SK-N-SH treated with all-trans-retinoic acid at 6 μM for 48 hours (cell line): ENCODE measurements at regions not wholly inside any gene's neighbourhood (a gene's known extent, or its start where the extent isn't known, plus 50 kb on each side); places are given as distances from the start of the nearest gene placed in this dataset.

ENCODE experiments used
- ATAC-seq: fragments of 200-7000 bp; cut with Tn5 transposase; 3 replicates; pipeline ENCODE4 v1.9.1; 2020; ENCODE audit warnings: mild to moderate bottlenecking, moderate library complexity
- ARNTL ChIP-seq: fragments of 450-650 bp; formaldehyde crosslinking; IDR thresholded peaks from 2 replicates; pipeline ENCODE4 v1.5.0; 2020; ENCODE audit warnings: low read depth, mild to moderate bottlenecking, moderate library complexity, borderline replicate concordance
- BACH2 ChIP-seq: fragments of 250-450 bp; sonication (Bioruptor Pico); IDR thresholded peaks from 2 replicates; pipeline ENCODE4 v1.9.0; 2021; ENCODE audit warnings: mild to moderate bottlenecking, borderline replicate concordance
- ESRRG ChIP-seq: fragments of 250-450 bp; sonication (Bioruptor Pico); IDR thresholded peaks from 2 replicates; pipeline ENCODE4 v1.6.1; 2021; ENCODE audit warnings: mild to moderate bottlenecking
- GLIS3 ChIP-seq: fragments of 250-450 bp; sonication (Bioruptor Pico); IDR thresholded peaks from 2 replicates; pipeline ENCODE4 v1.5.0; 2020; ENCODE audit warnings: mild to moderate bottlenecking, moderate library complexity
- ISL1 ChIP-seq: fragments of 250-450 bp; sonication (Bioruptor Pico); IDR thresholded peaks from 2 replicates; pipeline ENCODE4 v2.1.2; 2022; ENCODE audit warnings: mild to moderate bottlenecking, moderate library complexity
- OSR1 ChIP-seq: fragments of 250-450 bp; sonication (Bioruptor Pico); IDR thresholded peaks from 2 replicates; pipeline ENCODE4 v1.8.0; 2022; ENCODE audit warnings: moderate library complexity, mild to moderate bottlenecking, inconsistent platforms
- PPARA ChIP-seq: fragments of 250-450 bp; sonication (Bioruptor Pico); IDR thresholded peaks from 2 replicates; pipeline ENCODE4 v1.5.0; 2020; ENCODE audit warnings: mild to moderate bottlenecking, borderline replicate concordance
- SNAI2 ChIP-seq: fragments of 250-450 bp; sonication (Bioruptor Pico); IDR thresholded peaks from 2 replicates; pipeline ENCODE4 v1.5.0; 2020; ENCODE audit warnings: mild to moderate bottlenecking, moderate library complexity
- TOX ChIP-seq: fragments of 250-450 bp; sonication (Bioruptor Pico); IDR thresholded peaks from 2 replicates; pipeline ENCODE4 v1.8.0; 2021; ENCODE audit warnings: mild to moderate bottlenecking, moderate library complexity, borderline replicate concordance
- ZC3H10 ChIP-seq: fragments of 250-450 bp; sonication (Bioruptor Pico); IDR thresholded peaks from 2 replicates; pipeline ENCODE4 v1.5.1; 2021; ENCODE audit warnings: mild to moderate bottlenecking, moderate library complexity
- ZFP3 ChIP-seq: fragments of 250-450 bp; sonication (Bioruptor Pico); IDR thresholded peaks from 2 replicates; pipeline ENCODE4 v1.5.0; 2020; ENCODE audit warnings: mild to moderate bottlenecking, moderate library complexity
- ZFP30 ChIP-seq: fragments of 450-650 bp; formaldehyde crosslinking; IDR thresholded peaks from 2 replicates; pipeline ENCODE4 v1.5.0; 2022; ENCODE audit warnings: mild to moderate bottlenecking, moderate library complexity
- ZNF565 ChIP-seq: fragments of 450-650 bp; formaldehyde crosslinking; conservative IDR thresholded peaks from 2 replicates; pipeline ENCODE4 v1.5.0; 2020; ENCODE audit warnings: low read depth, mild to moderate bottlenecking, moderate library complexity
- ZNF70 ChIP-seq: fragments of 450-650 bp; formaldehyde crosslinking; IDR thresholded peaks from 2 replicates; pipeline ENCODE4 v1.5.0; 2020; ENCODE audit warnings: mild to moderate bottlenecking, moderate library complexity
- ZNF8 ChIP-seq: fragments of 450-650 bp; formaldehyde crosslinking; IDR thresholded peaks from 2 replicates; pipeline ENCODE4 v1.5.0; 2020; ENCODE audit warnings: mild to moderate bottlenecking, moderate library complexity
- TF ChIP-seq, protein P1 (sequence below): fragments of 250-450 bp; sonication (Bioruptor Pico); IDR thresholded peaks from 2 replicates; pipeline ENCODE4 v1.5.1; 2021; ENCODE audit warnings: mild to moderate bottlenecking, moderate library complexity
- TF ChIP-seq, protein P2 (sequence below): fragments of 250-450 bp; sonication (Bioruptor Pico); IDR thresholded peaks from 2 replicates; pipeline ENCODE4 v1.8.0; 2020; ENCODE audit warnings: mild to moderate bottlenecking, moderate library complexity, borderline replicate concordance
- TF ChIP-seq, protein P3 (sequence below): fragments of 250-450 bp; sonication (Bioruptor Pico); IDR thresholded peaks from 2 replicates; pipeline ENCODE4 v1.5.1; 2020; ENCODE audit warnings: low read depth, mild to moderate bottlenecking, moderate library complexity
- TF ChIP-seq, protein P4 (sequence below): fragments of 250-450 bp; sonication (Bioruptor Pico); IDR thresholded peaks from 2 replicates; pipeline ENCODE4 v1.8.0; 2021; ENCODE audit warnings: low read depth, mild to moderate bottlenecking, moderate library complexity, borderline replicate concordance
- TF ChIP-seq, protein P5 (sequence below): fragments of 250-450 bp; sonication (Bioruptor Pico); IDR thresholded peaks from 2 replicates; pipeline ENCODE4 v1.5.0; 2020; ENCODE audit warnings: mild to moderate bottlenecking, moderate library complexity

DNA sequence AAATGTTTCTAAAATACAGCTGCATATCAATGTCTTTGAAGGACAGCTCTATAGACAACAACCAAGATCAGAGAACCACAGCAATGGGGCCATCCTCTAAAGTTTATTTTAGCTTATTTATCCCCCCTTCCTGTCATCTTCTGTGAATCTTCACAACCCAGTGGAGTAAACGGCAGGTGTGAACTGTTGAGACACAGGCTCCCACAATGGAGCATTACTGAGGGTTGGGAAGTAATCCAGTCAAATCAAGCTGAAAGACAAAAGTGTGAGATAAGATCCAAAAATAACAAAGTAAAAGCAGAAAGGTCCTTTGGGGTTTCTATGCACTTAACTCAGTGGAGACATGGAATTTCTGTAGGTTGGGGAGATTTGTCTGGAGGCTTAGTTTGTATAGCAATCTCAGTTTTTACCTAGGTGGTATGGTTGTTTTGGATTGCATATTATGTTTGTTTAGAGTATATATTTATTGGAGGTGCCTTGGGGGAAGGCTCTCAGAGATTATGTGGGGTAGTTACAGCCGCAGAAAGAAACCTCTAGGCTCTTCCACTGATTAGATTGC lies 286.9 kb upstream of the ADGRL2 start:
- ATAC-seq, result no peak
- TF ChIP-seq ISL1 (CRISPR knock-in tag) (no peak), ZNF70 (CRISPR knock-in tag) (no peak), ZNF565 (no peak), ZC3H10 (CRISPR knock-in tag) (no peak), ZFP30 (CRISPR knock-in tag) (no peak), ESRRG (CRISPR knock-in tag) (no peak), BACH2 (CRISPR knock-in tag) (no peak), TOX (CRISPR knock-in tag) (no peak), PPARA (no peak), ZFP3 (no peak), ZNF8 (CRISPR knock-in tag) (no peak), OSR1 (no peak), GLIS3 (CRISPR knock-in tag) (no peak), ARNTL (no peak), SNAI2 (CRISPR knock-in tag) (no peak)
- TF ChIP-seq, protein P1, sequence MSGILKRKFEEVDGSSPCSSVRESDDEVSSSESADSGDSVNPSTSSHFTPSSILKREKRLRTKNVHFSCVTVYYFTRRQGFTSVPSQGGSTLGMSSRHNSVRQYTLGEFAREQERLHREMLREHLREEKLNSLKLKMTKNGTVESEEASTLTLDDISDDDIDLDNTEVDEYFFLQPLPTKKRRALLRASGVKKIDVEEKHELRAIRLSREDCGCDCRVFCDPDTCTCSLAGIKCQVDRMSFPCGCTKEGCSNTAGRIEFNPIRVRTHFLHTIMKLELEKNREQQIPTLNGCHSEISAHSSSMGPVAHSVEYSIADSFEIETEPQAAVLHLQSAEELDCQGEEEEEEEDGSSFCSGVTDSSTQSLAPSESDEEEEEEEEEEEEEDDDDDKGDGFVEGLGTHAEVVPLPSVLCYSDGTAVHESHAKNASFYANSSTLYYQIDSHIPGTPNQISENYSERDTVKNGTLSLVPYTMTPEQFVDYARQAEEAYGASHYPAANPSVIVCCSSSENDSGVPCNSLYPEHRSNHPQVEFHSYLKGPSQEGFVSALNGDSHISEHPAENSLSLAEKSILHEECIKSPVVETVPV (CRISPR knock-in tag), result no peak
- TF ChIP-seq, protein P2, sequence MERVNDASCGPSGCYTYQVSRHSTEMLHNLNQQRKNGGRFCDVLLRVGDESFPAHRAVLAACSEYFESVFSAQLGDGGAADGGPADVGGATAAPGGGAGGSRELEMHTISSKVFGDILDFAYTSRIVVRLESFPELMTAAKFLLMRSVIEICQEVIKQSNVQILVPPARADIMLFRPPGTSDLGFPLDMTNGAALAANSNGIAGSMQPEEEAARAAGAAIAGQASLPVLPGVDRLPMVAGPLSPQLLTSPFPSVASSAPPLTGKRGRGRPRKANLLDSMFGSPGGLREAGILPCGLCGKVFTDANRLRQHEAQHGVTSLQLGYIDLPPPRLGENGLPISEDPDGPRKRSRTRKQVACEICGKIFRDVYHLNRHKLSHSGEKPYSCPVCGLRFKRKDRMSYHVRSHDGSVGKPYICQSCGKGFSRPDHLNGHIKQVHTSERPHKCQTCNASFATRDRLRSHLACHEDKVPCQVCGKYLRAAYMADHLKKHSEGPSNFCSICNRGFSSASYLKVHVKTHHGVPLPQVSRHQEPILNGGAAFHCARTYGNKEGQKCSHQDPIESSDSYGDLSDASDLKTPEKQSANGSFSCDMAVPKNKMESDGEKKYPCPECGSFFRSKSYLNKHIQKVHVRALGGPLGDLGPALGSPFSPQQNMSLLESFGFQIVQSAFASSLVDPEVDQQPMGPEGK (CRISPR knock-in tag), result no peak
- TF ChIP-seq, protein P3, sequence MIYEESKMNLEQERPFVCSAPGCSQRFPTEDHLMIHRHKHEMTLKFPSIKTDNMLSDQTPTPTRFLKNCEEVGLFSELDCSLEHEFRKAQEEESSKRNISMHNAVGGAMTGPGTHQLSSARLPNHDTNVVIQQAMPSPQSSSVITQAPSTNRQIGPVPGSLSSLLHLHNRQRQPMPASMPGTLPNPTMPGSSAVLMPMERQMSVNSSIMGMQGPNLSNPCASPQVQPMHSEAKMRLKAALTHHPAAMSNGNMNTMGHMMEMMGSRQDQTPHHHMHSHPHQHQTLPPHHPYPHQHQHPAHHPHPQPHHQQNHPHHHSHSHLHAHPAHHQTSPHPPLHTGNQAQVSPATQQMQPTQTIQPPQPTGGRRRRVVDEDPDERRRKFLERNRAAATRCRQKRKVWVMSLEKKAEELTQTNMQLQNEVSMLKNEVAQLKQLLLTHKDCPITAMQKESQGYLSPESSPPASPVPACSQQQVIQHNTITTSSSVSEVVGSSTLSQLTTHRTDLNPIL (CRISPR knock-in tag), result no peak
- TF ChIP-seq, protein P4, sequence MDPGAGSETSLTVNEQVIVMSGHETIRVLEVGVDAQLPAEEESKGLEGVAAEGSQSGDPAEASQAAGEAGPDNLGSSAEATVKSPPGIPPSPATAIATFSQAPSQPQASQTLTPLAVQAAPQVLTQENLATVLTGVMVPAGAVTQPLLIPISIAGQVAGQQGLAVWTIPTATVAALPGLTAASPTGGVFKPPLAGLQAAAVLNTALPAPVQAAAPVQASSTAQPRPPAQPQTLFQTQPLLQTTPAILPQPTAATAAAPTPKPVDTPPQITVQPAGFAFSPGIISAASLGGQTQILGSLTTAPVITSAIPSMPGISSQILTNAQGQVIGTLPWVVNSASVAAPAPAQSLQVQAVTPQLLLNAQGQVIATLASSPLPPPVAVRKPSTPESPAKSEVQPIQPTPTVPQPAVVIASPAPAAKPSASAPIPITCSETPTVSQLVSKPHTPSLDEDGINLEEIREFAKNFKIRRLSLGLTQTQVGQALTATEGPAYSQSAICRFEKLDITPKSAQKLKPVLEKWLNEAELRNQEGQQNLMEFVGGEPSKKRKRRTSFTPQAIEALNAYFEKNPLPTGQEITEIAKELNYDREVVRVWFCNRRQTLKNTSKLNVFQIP (CRISPR knock-in tag), result no peak
- TF ChIP-seq, protein P5, sequence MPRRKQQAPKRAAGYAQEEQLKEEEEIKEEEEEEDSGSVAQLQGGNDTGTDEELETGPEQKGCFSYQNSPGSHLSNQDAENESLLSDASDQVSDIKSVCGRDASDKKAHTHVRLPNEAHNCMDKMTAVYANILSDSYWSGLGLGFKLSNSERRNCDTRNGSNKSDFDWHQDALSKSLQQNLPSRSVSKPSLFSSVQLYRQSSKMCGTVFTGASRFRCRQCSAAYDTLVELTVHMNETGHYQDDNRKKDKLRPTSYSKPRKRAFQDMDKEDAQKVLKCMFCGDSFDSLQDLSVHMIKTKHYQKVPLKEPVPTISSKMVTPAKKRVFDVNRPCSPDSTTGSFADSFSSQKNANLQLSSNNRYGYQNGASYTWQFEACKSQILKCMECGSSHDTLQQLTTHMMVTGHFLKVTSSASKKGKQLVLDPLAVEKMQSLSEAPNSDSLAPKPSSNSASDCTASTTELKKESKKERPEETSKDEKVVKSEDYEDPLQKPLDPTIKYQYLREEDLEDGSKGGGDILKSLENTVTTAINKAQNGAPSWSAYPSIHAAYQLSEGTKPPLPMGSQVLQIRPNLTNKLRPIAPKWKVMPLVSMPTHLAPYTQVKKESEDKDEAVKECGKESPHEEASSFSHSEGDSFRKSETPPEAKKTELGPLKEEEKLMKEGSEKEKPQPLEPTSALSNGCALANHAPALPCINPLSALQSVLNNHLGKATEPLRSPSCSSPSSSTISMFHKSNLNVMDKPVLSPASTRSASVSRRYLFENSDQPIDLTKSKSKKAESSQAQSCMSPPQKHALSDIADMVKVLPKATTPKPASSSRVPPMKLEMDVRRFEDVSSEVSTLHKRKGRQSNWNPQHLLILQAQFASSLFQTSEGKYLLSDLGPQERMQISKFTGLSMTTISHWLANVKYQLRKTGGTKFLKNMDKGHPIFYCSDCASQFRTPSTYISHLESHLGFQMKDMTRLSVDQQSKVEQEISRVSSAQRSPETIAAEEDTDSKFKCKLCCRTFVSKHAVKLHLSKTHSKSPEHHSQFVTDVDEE, result no peak

DNA sequence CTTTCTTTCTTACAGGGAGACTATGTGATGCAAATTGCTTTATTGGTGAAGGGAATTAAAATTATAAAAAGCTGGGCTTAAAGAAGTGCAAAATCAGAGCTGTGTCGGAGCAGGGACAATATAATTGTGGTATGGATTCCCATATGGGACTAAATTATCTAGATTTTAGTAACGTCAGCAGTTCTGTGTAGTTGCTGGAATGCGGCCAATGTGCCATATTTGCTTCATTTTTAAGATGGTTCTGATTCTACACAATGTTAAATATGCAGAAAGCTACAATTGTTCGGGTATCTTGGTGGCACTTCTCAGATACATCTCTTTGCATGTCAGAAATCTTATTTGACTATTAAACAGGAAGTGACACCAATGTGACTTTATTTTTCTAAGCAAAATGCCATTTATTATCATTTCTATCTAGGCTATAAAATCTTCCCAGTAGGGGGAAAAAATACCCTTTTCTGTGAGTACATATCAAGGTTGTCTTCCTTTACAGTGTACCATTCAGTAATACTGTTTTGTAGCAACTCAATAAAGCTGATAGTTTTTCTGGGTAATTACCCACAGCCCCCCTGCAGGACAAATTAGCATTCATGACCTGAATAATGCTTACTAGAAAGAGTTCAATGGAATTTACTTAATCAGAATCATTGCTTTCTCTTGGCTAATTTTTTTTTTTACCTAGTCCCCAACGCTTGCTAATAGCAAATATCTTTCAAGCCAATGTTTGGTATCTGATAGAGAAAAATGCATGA lies 288.3 kb upstream of the ADGRL2 start:
- TF ChIP-seq ZNF8 (CRISPR knock-in tag) (no peak), ARNTL (no peak), ISL1 (CRISPR knock-in tag) (no peak), BACH2 (CRISPR knock-in tag) (no peak), SNAI2 (CRISPR knock-in tag) (no peak), TOX (CRISPR knock-in tag) (no peak)
- TF ChIP-seq, protein P2 (CRISPR knock-in tag), result no peak
- TF ChIP-seq, protein P3 (CRISPR knock-in tag), result no peak
- TF ChIP-seq, all 23 proteins: peak for 0
- ATAC-seq, result no peak
